AG10803 (cell line): ENCODE measurements at regions not wholly inside any gene's neighbourhood (a gene's known extent, or its start where the extent isn't known, plus 50 kb on each side); places are given as distances from the start of the nearest gene placed in this dataset.

ENCODE experiments used
- DNase-seq: peaks from one replicate; pipeline ENCODE4 v3.0.0; 2010; ENCODE audit warnings: low read depth
- H3K4me3 ChIP-seq: 2 replicates; pipeline ENCODE4 v1.5.1; 2011; ENCODE audit warnings: mild to moderate bottlenecking, low read length, control low read depth
- CTCF ChIP-seq: conservative IDR thresholded peaks from 2 replicates; pipeline ENCODE4 v1.5.1; 2011; ENCODE audit warnings: mild to moderate bottlenecking, low read length, control low read depth, inconsistent platforms

GRCh38 chr1:99540744-99541143 lies 105.2 kb upstream of the PALMD start:
- TF ChIP-seq CTCF = no peak
- no peak for DNase-seq

GRCh38 chr1:99544328-99544727 lies 101.6 kb upstream of the PALMD start:
- no peak overlapping the region for H3K4me3 ChIP-seq
- TF ChIP-seq CTCF = no peak
- DNase-seq = peak; percentile 33

More at GRCh38 chr1:99540744-99541143, 105.2 kb upstream of the PALMD start:
- H3K4me3 ChIP-seq = no peak overlapping the region

DNA sequence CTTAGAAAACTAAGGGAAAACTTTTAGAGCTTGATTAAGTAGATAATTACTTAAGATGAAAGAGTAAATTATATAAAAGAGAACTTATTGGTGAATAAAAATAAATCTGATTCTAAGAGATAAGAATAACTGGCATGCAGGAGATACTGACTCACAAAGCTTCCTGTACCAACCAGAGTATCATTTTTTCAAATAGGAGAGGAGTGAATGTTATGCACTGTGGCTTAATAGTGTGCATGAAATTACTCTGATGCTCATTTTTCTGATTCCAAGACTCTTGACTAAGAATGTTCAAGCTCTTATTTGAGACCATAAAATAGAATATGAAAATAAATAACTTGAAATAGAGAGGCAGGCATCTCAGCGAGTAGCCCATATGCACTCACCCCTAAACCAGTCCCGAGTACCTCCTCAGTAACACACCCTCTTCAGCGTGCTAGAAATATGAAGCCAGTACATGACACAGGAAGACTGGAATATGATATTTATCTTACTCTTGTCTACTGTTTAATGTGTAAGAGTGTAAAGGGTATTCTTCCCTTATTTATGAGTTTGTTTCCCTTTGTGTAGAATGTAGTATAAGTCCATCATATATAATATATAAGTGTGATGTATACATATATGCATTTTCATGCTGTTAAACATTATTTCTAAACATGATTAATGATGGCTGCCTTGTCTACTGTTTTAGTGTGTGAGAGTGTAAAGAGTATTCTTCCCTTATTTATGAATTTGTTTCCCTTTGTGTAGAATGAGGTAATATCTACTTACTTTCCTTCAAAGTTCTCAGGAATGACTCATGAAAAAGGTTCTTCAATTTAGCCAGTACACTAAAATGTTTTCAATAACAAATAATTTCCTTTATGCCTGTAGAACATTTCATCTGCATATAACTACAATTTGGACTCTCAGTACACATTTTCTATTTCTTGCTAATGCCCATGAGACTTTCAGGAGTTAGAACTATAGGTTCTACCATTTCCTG lies 99.2 kb upstream of the PALMD start:
- no peak for TF ChIP-seq CTCF
- peak; percentile 22 for DNase-seq
- H3K4me3 ChIP-seq = no peak overlapping the region

DNA sequence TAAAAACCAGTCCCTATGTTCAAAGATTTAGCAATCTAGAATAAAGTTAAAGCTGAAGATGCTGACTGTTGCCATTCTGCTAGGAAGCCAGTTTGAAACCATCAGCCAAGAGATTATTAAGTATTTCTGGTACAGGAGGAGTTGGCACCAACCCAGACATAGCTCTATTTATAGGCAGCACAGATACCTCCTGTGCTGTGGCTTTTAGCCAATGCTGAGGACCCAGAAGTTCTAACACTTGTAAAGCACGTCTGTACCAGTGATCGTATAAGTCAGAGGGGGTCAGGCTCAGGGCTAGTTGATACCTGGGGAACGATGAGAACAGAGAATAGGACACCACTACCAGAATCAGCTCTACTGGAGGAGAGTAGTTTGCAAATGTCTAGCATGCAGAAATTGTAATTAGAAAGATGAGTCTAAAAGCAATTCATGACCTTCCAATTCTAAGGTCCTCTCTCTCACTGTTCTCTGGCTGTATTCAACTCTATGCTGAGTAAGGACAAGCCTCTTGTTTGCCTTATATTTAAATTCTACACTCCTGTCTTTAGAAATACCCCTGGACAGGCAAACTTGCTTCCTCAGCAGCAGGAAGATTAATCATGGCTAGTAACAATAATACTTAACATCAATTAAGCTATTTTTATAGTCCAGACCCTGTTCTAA lies 96.8 kb upstream of the PALMD start:
- TF ChIP-seq CTCF = no peak
- H3K4me3 ChIP-seq = no peak overlapping the region
- no peak for DNase-seq

DNA sequence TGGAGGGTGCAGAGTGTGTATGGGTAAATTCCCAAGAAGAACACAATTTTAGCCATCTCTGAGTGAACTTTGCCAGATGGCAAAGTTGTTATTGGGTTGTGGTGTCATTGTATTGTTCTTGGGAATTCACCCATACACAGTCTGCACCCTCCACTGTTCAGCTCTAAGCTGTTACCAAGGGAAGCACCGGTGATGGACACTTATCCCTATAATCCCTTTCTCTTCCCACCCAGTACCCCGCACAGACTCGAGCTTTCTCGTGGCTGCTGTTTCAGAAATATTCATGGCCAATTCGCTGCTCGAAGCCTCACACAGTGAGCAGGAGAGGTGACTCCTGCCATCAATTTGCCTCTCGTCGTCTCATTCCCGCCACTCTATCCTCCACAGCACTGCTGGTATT lies 95.7 kb upstream of the PALMD start:
- DNase-seq = no peak
- TF ChIP-seq CTCF = no peak
- no peak overlapping the region for H3K4me3 ChIP-seq

DNA sequence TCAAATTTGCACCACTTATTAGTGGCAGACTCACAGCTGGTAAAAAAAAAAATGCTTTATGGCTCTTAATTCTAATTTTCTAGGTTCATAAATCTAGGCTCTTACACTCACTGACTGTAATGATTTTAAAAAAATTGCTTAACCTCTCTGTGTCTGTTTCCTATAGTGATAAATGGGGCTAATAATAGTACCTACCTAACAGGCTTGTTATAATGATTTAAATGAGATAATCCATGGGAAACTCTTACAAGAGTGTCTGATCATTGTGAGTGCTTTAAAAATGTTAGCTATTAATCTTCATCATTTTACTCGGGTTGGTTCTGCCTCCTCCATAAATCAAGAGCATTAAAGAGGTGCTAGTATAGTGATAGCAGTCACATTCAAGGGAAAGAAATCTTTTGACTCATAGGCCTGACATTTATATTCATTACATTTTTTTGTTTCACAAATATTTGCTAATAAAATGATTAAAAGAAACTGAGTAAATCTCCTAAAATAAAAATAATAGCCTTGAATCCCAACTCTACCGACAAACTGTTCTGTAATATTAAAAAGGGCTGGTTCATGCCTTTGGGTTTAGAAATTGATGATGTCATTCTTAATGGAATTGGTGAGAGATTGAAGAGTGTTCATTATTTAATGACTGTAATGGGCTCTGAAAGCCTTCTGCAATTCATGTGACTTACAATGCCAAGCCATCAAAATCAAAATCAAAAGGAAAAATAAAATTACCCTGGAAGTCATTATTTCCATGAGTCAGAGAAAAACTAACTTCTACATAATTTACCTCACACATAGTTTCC lies 93.9 kb upstream of the PALMD start:
- no peak overlapping the region for H3K4me3 ChIP-seq
- DNase-seq = peak; percentile 15
- TF ChIP-seq CTCF = no peak
